ENCODE measurements at regions not wholly inside any gene's neighbourhood (a gene's known extent, or its start where the extent isn't known, plus 50 kb on each side); places are given as distances from the start of the nearest gene placed in this dataset.

GRCh38 chr22:49415151-49415951 is 412.3 kb downstream of the BRD1 start:
- TF ChIP-seq CTCF (IDR thresholded peaks at IDR 0.05) (no peak), EP300 (IDR thresholded peaks at IDR 0.05) (no peak)
